ENCODE measurements at regions not wholly inside any gene's neighbourhood (a gene's known extent, or its start where the extent isn't known, plus 50 kb on each side); places are given as distances from the start of the nearest gene placed in this dataset.
"Not testable (repeated sequence)": the region's sequence is repeated elsewhere in the genome, so short reads cannot be mapped to it uniquely, and the experiment has no call there.

- not testable (repeated sequence) for H3K4me3 Mint-ChIP-seq; DNase-seq; H3K27me3 Mint-ChIP-seq (ENCODE audit: low read depth); H3K9me3 Mint-ChIP-seq
- Mint-ChIP-seq H3K36me3 (ENCODE audit: insufficient read depth) (peaks cover 42% of the 10 kb centered on the region), H3K4me1 (ENCODE audit: low read depth) (peaks cover 43% of the 10 kb centered on the region)
- ATAC-seq = peak; percentile 62 to 67
These were observed 133.6 kb downstream of the LAT start for GRCh38 chr16:29118301-29118957.

DNA sequence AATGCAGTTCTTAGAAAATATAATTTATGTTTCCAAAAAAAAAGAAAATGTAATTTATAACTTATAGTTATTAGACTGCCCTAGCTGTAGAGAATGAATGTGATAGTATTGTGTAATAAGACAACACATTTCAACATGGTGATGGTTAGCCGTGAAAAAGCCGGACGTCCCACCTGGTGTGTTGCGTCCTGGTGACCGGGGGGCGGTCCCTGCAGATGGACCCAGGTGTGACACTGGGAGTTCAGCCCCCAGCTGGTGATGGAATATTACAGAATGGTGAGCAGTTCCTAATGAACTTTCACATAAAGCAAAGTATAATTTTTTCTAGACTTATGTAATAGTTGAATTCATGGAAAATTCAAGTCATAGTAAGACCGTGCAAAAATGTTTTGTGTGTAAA, 132.8 kb downstream of the LAT start:
- H3K27me3 Mint-ChIP-seq (ENCODE audit: low read depth) = no peaks in the 10 kb centered on the region
- peaks cover 44% of the 10 kb centered on the region for H3K4me1 Mint-ChIP-seq (ENCODE audit: low read depth)
- H3K9me3 Mint-ChIP-seq = no peaks in the 10 kb centered on the region
- ATAC-seq = no peak
- no peak for DNase-seq
- peaks cover 45% of the 10 kb centered on the region for H3K36me3 Mint-ChIP-seq (ENCODE audit: insufficient read depth)
- H3K4me3 Mint-ChIP-seq = no peak overlapping the region

DNA sequence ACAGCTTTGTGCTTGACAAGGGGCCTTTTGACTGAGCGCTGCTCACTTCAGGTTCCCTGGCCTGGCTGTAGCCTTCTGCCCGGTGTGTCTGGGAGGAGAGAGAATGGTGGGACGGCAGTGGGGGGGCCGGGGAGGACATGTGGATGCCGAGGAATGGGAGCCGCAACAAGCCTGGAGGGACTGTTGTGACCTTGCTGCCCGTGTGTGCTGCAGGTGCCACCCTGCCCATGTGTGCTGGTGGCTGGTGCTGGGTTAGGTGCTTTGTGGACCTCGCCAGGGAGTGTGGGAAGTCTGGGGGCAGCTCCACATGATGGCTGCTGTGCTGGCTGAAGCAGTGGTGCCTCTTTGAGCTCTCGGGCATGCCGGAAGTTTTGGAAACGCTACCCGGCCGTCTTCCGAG, 132.1 kb downstream of the LAT start:
- no peak for ATAC-seq
- DNase-seq = no peak
- H3K9me3 Mint-ChIP-seq = no peaks in the 10 kb centered on the region
- H3K4me3 Mint-ChIP-seq = no peak overlapping the region
- H3K4me1 Mint-ChIP-seq (ENCODE audit: low read depth) = peaks cover 50% of the 10 kb centered on the region
- peaks cover 44% of the 10 kb centered on the region for H3K36me3 Mint-ChIP-seq (ENCODE audit: insufficient read depth)
- no peaks in the 10 kb centered on the region for H3K27me3 Mint-ChIP-seq (ENCODE audit: low read depth)

DNA sequence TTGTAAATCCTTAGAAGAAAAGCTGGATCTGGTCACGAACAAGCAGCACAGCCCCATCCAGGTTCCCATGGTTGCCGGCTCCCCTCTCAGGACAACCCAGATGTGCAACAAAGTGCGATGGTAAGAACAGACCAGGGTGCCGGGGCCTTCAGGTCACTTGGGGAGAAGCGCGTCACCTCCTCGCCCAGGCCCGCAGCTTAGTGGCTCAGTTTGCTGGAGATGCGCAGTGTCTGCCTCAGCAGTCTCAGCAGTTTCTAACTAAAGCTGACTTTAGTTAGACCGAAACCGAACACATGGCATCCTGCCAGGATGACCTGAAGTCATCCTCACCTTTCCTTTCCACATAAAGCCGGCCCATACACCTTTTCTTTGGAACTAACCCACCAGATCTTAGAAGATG, 131.4 kb downstream of the LAT start:
- not testable (repeated sequence) for H3K27me3 Mint-ChIP-seq (ENCODE audit: low read depth); DNase-seq; H3K9me3 Mint-ChIP-seq; H3K4me3 Mint-ChIP-seq
- peak; percentile 4 to 5 for ATAC-seq
- Mint-ChIP-seq H3K4me1 (ENCODE audit: low read depth) (peaks cover 52% of the 10 kb centered on the region), H3K36me3 (ENCODE audit: insufficient read depth) (peaks cover 41% of the 10 kb centered on the region)

DNA sequence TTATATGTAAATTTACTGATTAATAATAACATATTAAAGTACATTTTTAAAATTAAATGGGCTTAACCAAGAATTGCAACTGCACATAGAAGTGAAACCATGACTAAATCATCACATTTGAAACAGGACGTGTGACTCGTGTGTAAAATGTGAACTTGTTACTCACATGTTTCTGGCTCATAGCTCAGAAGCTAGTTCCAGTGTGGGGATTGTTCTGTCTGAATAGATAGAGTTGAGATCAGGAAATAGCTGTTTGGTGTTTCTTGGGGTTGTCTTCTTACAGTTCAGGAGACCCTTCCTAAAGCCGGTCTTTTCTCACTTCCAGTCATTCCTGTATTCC, 130.9 kb downstream of the LAT start:
- Mint-ChIP-seq H3K36me3 (ENCODE audit: insufficient read depth) (peaks cover 39% of the 10 kb centered on the region), H3K4me1 (ENCODE audit: low read depth) (peaks cover 52% of the 10 kb centered on the region)
- not testable (repeated sequence) for H3K27me3 Mint-ChIP-seq (ENCODE audit: low read depth); H3K9me3 Mint-ChIP-seq; DNase-seq; H3K4me3 Mint-ChIP-seq
- peak; percentile 82 to 87 for ATAC-seq

DNA sequence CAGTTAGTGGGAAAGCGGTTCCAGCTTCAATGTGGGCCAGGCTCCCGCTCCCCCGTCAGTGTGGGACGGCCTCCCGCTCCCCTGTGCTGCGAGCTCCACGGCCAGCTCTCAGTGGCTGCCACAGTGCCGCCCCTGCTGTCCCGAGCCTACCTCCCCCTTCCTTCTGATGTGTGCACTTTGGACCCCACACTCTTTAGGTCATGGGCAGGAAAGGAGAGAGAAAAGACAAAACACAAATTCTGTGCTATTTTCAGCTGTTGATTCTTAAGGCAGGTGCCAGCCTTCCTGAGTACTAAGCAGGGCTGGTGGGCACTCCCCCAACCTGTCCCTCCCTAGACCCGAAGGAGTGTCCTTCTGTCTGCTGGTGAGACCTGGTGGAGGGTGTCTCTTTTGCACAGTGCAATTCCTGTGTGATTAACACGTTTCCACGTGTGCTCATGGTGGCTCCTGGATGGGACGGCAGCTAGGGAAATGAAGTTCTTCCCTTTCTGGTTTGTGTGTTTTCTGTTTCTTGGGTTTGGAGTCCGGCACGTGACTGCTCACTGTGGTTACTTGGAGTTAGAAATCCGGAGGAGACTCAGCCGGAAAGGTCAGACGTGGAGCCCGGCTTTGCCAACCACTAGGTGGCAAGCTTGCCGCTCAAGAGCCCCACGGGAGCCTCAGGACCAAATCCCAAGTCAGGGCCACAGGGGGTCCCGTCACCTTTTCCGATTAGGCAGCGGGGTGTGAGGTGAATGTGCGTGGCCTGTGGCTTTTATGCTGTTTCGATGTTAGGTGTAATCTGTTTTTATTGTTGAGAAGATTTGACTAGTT, 130.3 kb downstream of the LAT start:
- Mint-ChIP-seq H3K4me1 (ENCODE audit: low read depth) (peaks cover 52% of the 10 kb centered on the region), H3K36me3 (ENCODE audit: insufficient read depth) (peaks cover 39% of the 10 kb centered on the region)
- not testable (repeated sequence) for H3K27me3 Mint-ChIP-seq (ENCODE audit: low read depth); DNase-seq; H3K4me3 Mint-ChIP-seq; H3K9me3 Mint-ChIP-seq
- ATAC-seq = peak; percentile 40 to 47

DNA sequence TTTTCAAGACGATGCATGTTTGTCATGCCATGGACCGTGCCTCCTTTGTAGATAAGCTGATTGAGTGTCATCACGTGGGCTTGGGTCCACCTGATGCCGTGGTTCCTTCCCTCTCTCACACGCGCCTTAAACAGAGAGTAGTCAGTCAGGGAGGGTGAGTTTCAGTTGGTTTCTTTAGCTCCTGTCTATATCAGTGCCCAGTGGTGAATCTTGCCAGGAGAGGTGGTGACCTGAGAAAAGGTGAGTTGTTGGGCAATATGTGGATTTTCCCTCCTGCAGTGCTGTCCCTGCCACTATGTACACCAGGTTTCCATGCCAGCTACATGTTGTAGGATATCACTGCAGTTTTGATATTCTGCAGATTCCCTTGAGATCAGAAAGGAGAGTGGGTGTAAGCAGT, 129.7 kb downstream of the LAT start:
- Mint-ChIP-seq H3K4me1 (ENCODE audit: low read depth) (peaks cover 52% of the 10 kb centered on the region), H3K36me3 (ENCODE audit: insufficient read depth) (peaks cover 39% of the 10 kb centered on the region), H3K9me3 (no peaks in the 10 kb centered on the region), H3K27me3 (ENCODE audit: low read depth) (no peaks in the 10 kb centered on the region), H3K4me3 (no peak overlapping the region)
- no peak for ATAC-seq
- no peak for DNase-seq

GRCh38 chr16:29113446-29113845, 128.6 kb downstream of the LAT start:
- ATAC-seq; DNase-seq; H3K27me3 Mint-ChIP-seq (ENCODE audit: low read depth); H3K4me3 Mint-ChIP-seq; H3K9me3 Mint-ChIP-seq: not testable (repeated sequence)
- peaks cover 52% of the 10 kb centered on the region for H3K4me1 Mint-ChIP-seq (ENCODE audit: low read depth)
- peaks cover 36% of the 10 kb centered on the region for H3K36me3 Mint-ChIP-seq (ENCODE audit: insufficient read depth)

- Mint-ChIP-seq H3K36me3 (ENCODE audit: insufficient read depth) (peaks cover 32% of the 10 kb centered on the region), H3K9me3 (no peaks in the 10 kb centered on the region), H3K4me3 (no peak overlapping the region), H3K27me3 (ENCODE audit: low read depth) (no peaks in the 10 kb centered on the region), H3K4me1 (ENCODE audit: low read depth) (peaks cover 46% of the 10 kb centered on the region)
- ATAC-seq (no peak), DNase-seq (no peak)
These were observed 128.0 kb downstream of the LAT start for GRCh38 chr16:29112755-29113347.

GRCh38 chr16:29111901-29112680, 127.2 kb downstream of the LAT start:
- DNase-seq; H3K4me3 Mint-ChIP-seq; H3K27me3 Mint-ChIP-seq (ENCODE audit: low read depth); H3K9me3 Mint-ChIP-seq: not testable (repeated sequence)
- H3K4me1 Mint-ChIP-seq (ENCODE audit: low read depth) = peaks cover 44% of the 10 kb centered on the region
- peak in 1 of 2 donors; percentile 25 for ATAC-seq
- H3K36me3 Mint-ChIP-seq (ENCODE audit: insufficient read depth) = peaks cover 31% of the 10 kb centered on the region

DNA sequence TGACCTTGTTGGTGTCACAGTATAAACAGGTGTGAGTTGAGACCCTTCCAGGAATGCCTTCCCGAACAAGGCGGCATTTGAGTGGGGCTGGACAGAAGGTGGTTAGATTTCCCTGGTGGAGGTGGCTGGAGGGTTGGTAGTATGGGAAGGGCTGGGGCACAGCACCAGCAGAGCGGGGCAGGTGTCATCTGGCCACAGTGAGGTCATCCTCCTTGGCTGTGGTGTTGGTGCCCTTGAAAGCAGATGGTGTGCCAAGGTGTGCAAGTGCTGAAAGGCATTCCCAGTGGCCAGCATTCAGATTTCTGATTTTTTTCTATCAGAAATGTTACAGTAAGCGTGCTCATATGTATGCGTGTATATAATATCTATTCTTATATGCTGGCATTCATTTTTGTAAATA, 126.6 kb downstream of the LAT start:
- Mint-ChIP-seq H3K4me1 (ENCODE audit: low read depth) (peaks cover 40% of the 10 kb centered on the region), H3K36me3 (ENCODE audit: insufficient read depth) (peaks cover 27% of the 10 kb centered on the region), H3K4me3 (no peak overlapping the region), H3K27me3 (ENCODE audit: low read depth) (no peaks in the 10 kb centered on the region), H3K9me3 (no peaks in the 10 kb centered on the region)
- DNase-seq (no peak), ATAC-seq (no peak)

- H3K36me3 Mint-ChIP-seq (ENCODE audit: insufficient read depth) = peaks cover 12% of the 10 kb centered on the region
- not testable (repeated sequence) for H3K27me3 Mint-ChIP-seq (ENCODE audit: low read depth)
These were observed 123.8 kb downstream of the LAT start for GRCh38 chr16:29108625-29109169.

DNA sequence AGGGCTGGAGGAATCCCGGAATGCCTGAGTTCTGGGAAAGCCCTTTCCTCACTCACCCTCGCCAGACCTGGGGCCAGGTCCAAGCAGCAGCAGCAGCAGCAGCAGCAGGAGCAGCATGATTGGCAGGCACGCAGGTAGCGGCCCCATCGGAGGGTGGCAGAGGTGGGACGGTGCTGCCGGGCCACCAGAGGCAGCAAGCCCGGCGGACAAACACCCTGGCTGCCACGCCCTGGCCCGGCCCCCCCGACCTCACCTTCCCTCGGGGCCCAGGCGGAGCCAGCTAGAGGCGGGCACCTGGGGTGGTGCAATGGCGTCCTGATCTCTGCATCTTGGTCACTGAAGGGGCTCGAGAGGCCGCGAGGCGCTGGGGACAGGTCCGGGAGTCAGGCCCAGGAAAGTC, 122.4 kb downstream of the LAT start:
- ATAC-seq (no peak), DNase-seq (no peak)
- Mint-ChIP-seq H3K27me3 (ENCODE audit: low read depth) (no peaks in the 10 kb centered on the region), H3K4me1 (ENCODE audit: low read depth) (peaks cover 8% of the 10 kb centered on the region), H3K4me3 (no peak overlapping the region), H3K9me3 (no peaks in the 10 kb centered on the region), H3K36me3 (ENCODE audit: insufficient read depth) (peaks cover 14% of the 10 kb centered on the region)

More at GRCh38 chr16:29108625-29109169, 123.8 kb downstream of the LAT start:
- not testable (repeated sequence) for DNase-seq, H3K4me3 Mint-ChIP-seq, ATAC-seq, H3K9me3 Mint-ChIP-seq
- peaks cover 16% of the 10 kb centered on the region for H3K4me1 Mint-ChIP-seq (ENCODE audit: low read depth)

GRCh38 chr16:29106259-29106908, 121.5 kb downstream of the LAT start:
- H3K27me3 Mint-ChIP-seq (ENCODE audit: low read depth); H3K4me3 Mint-ChIP-seq; ATAC-seq; H3K9me3 Mint-ChIP-seq; H3K4me1 Mint-ChIP-seq (ENCODE audit: low read depth); DNase-seq: not testable (repeated sequence)
- peaks cover 13% of the 10 kb centered on the region for H3K36me3 Mint-ChIP-seq (ENCODE audit: insufficient read depth)
